H9 (cell line): ENCODE measurements at regions not wholly inside any gene's neighbourhood (a gene's known extent, or its start where the extent isn't known, plus 50 kb on each side); places are given as distances from the start of the nearest gene placed in this dataset.

Experiments
- DNase-seq: peaks from one replicate; pipeline ENCODE4 v3.0.0-alpha.2; 2017
- H2AFZ ChIP-seq: one replicate; pipeline ENCODE4 v1.6.1; 2013; ENCODE audit warnings: mild to moderate bottlenecking, low read length, control low read depth, moderate library complexity
- H2AK5ac ChIP-seq: 2 replicates; pipeline ENCODE4 v1.6.1; 2013; ENCODE audit warnings: low read length, control low read depth, mixed read lengths; ENCODE audit not compliant: insufficient read length
- H2BK120ac ChIP-seq: one replicate; pipeline ENCODE4 v1.6.1; 2013; ENCODE audit warnings: low read depth, mild to moderate bottlenecking, low read length, control low read depth, inconsistent platforms; ENCODE audit not compliant: poor library complexity, severe bottlenecking
- H2BK12ac ChIP-seq: 2 replicates; pipeline ENCODE4 v1.6.1; 2013; ENCODE audit warnings: low read length, control low read depth, mixed read lengths, low read depth; ENCODE audit not compliant: insufficient read length
- H2BK15ac ChIP-seq: 2 replicates; pipeline ENCODE4 v1.6.1; 2013; ENCODE audit warnings: low read depth, low read length, control low read depth
- H2BK20ac ChIP-seq: one replicate; pipeline ENCODE4 v1.6.1; 2013; ENCODE audit warnings: low read depth, mild to moderate bottlenecking, low read length, control low read depth, inconsistent platforms; ENCODE audit not compliant: poor library complexity, severe bottlenecking
- H2BK5ac ChIP-seq: 2 replicates; pipeline ENCODE4 v1.6.1; 2013; ENCODE audit warnings: low read length, control low read depth, mixed read lengths; ENCODE audit not compliant: insufficient read length
- H3K14ac ChIP-seq: 2 replicates; pipeline ENCODE4 v1.6.1; 2013; ENCODE audit warnings: low read length, control low read depth; ENCODE audit not compliant: insufficient read depth
- H3K18ac ChIP-seq: 2 replicates; pipeline ENCODE4 v1.6.1; 2013; ENCODE audit warnings: low read depth, mild to moderate bottlenecking, mixed read lengths, low read length, control low read depth; ENCODE audit not compliant: insufficient read length
- H3K23ac ChIP-seq: 2 replicates; pipeline ENCODE4 v1.6.1; 2013; ENCODE audit warnings: low read length, control low read depth, mixed read lengths, low read depth; ENCODE audit not compliant: insufficient read length
- H3K23me2 ChIP-seq: 2 replicates; pipeline ENCODE4 v1.6.1; 2013; ENCODE audit warnings: low read depth, mild to moderate bottlenecking, mixed read lengths, low read length, control low read depth; ENCODE audit not compliant: insufficient read length, poor library complexity, severe bottlenecking
- H3K27ac ChIP-seq: 2 replicates; pipeline ENCODE4 v1.5.1; 2013; ENCODE audit warnings: low read length, control low read depth, mixed read lengths, low read depth; ENCODE audit not compliant: insufficient read length
- H3K27me3 ChIP-seq: 2 replicates; pipeline ENCODE4 v1.6.1; 2013; ENCODE audit warnings: low read length, control low read depth, inconsistent platforms; ENCODE audit not compliant: insufficient read depth
- H3K4ac ChIP-seq: 2 replicates; pipeline ENCODE4 v1.6.1; 2013; ENCODE audit warnings: low read depth, mild to moderate bottlenecking, control low read depth, inconsistent platforms, low read length, moderate library complexity
- H3K4me1 ChIP-seq: 2 replicates; pipeline ENCODE4 v1.6.1; 2013; ENCODE audit warnings: low read length, control low read depth, inconsistent platforms; ENCODE audit not compliant: insufficient read depth
- H3K4me2 ChIP-seq: 2 replicates; pipeline ENCODE4 v1.6.1; 2013; ENCODE audit warnings: low read length, control low read depth, mixed read lengths; ENCODE audit not compliant: insufficient read length, insufficient read depth
- H3K56ac ChIP-seq: 2 replicates; pipeline ENCODE4 v1.6.1; 2013; ENCODE audit warnings: low read depth, mild to moderate bottlenecking, mixed read lengths, low read length, control low read depth; ENCODE audit not compliant: insufficient read length
- H3K79me1 ChIP-seq: 2 replicates; pipeline ENCODE4 v1.6.1; 2013; ENCODE audit warnings: low read depth, mild to moderate bottlenecking, moderate library complexity, low read length, control low read depth, inconsistent platforms; ENCODE audit not compliant: insufficient read depth, poor library complexity, severe bottlenecking
- H3K79me2 ChIP-seq: 2 replicates; pipeline ENCODE4 v1.6.1; 2013; ENCODE audit warnings: low read length, control low read depth, inconsistent platforms; ENCODE audit not compliant: insufficient read depth
- H3K9ac ChIP-seq: 2 replicates; pipeline ENCODE4 v1.6.1; 2013; ENCODE audit warnings: low read length, control low read depth, mixed read lengths; ENCODE audit not compliant: insufficient read length; ENCODE audit errors: extremely low read depth
- H3K9me3 ChIP-seq: one replicate; pipeline ENCODE4 v1.6.1; 2013; ENCODE audit warnings: low read depth, low read length, inconsistent platforms; ENCODE audit not compliant: control insufficient read depth
- H3T11ph ChIP-seq: one replicate; pipeline ENCODE4 v1.6.1; 2013; ENCODE audit warnings: mild to moderate bottlenecking, low read length, control low read depth, inconsistent platforms
- H4K20me1 ChIP-seq: one replicate; pipeline ENCODE4 v1.6.1; 2013; ENCODE audit not compliant: control insufficient read depth, insufficient read length, insufficient read depth
- H4K5ac ChIP-seq: 2 replicates; pipeline ENCODE4 v1.6.1; 2013; ENCODE audit warnings: low read depth, mild to moderate bottlenecking, mixed read lengths, low read length, control low read depth; ENCODE audit not compliant: insufficient read length
- H4K8ac ChIP-seq: replicated peaks from 2 replicates; pipeline ENCODE4 v1.6.1; 2013; ENCODE audit warnings: low read length, control low read depth, mixed read lengths, low read depth; ENCODE audit not compliant: insufficient read length
- H4K91ac ChIP-seq: 2 replicates; pipeline ENCODE4 v1.6.1; 2013; ENCODE audit warnings: low read depth, mild to moderate bottlenecking, moderate library complexity, mixed read lengths, low read length, control low read depth; ENCODE audit not compliant: insufficient read length
- H3K27ac Mint-ChIP-seq, 3 experiments: 2 replicates in 2 of 3; 3 replicates in 1 of 3; pipeline ENCODE4 v1.8.0; 2020 to 2021; ENCODE audit warnings: mixed read lengths in 3 of 3, mild to moderate bottlenecking in 1 of 3, moderate library complexity in 1 of 3
- H3K27me3 Mint-ChIP-seq: 2 replicates; pipeline ENCODE4 v1.8.0; 2021; ENCODE audit warnings: low read depth, mild to moderate bottlenecking, moderate library complexity, mixed read lengths
- H3K36me3 Mint-ChIP-seq, 3 experiments: 2 replicates in 2 of 3; 3 replicates in 1 of 3; pipeline ENCODE4 v1.8.0; 2020 to 2021; ENCODE audit warnings: low read depth in 3 of 3, mixed read lengths in 3 of 3; ENCODE audit not compliant: insufficient read depth in 1 of 3
- H3K4me1 Mint-ChIP-seq, 2 experiments: 2 replicates each; pipeline ENCODE4 v1.8.0; 2020; ENCODE audit warnings: mixed read lengths in 2 of 2
- H3K4me3 Mint-ChIP-seq, 2 experiments: 2 replicates in 1 of 2; 3 replicates in 1 of 2; pipeline ENCODE4 v1.8.0; 2020 to 2021; ENCODE audit warnings: mild to moderate bottlenecking in 2 of 2, mixed read lengths in 2 of 2, moderate library complexity in 1 of 2
- H3K9me3 Mint-ChIP-seq, 2 experiments: 2 replicates in 1 of 2; 3 replicates in 1 of 2; pipeline ENCODE4 v1.8.0; 2020; ENCODE audit warnings: mild to moderate bottlenecking in 2 of 2, mixed read lengths in 2 of 2, moderate library complexity in 1 of 2
- CTCF ChIP-seq: fragments of 200-600 bp; sonication (generic); conservative IDR thresholded peaks from 3 replicates; pipeline ENCODE4 v1.8.0; 2021; ENCODE audit warnings: antibody characterized with exemption, mild to moderate bottlenecking

- no peak overlapping the region for H3K56ac ChIP-seq
- H3K23me2 ChIP-seq = no peaks in the 10 kb centered on the region
- H2BK20ac ChIP-seq = no peak overlapping the region
- H3K18ac ChIP-seq = no peak overlapping the region
- DNase-seq = no peak
- Mint-ChIP-seq H3K27ac (no peak overlapping the region), H3K4me3 (no peak overlapping the region), H3K36me3 (0 out of 7 replicates have a peak, but pooled peaks cover 0 to 2% (median 0%) of the 10 kb centered on the region in 3 experiments), H3K9me3 (no peaks in the 10 kb centered on the region; a peak in 1 of 5 replicates), H3K27me3 (no peaks in the 10 kb centered on the region), H3K4me1 (peaks cover 2 to 4% of the 10 kb centered on the region in 2 experiments; a peak in 3 of 4 replicates)
- H3T11ph ChIP-seq = no peak overlapping the region
- no peak overlapping the region for H3K14ac ChIP-seq
- H3K4me2 ChIP-seq = no peak overlapping the region
- no peak overlapping the region for H3K27ac ChIP-seq
- H3K4ac ChIP-seq = no peak overlapping the region
- H2BK120ac ChIP-seq = no peak overlapping the region
- no peak for TF ChIP-seq CTCF
- no peak overlapping the region for H2BK5ac ChIP-seq
- no peak overlapping the region for H2BK12ac ChIP-seq
- no peak overlapping the region for H4K91ac ChIP-seq
- no peak overlapping the region for H3K9ac ChIP-seq
- H3K79me2 ChIP-seq = no peaks in the 10 kb centered on the region
- H2AK5ac ChIP-seq = no peak overlapping the region
- no peaks in the 10 kb centered on the region for H3K27me3 ChIP-seq
- H3K79me1 ChIP-seq = no peaks in the 10 kb centered on the region
- no peak overlapping the region for H3K23ac ChIP-seq
- H3K4me1 ChIP-seq = no peaks in the 10 kb centered on the region
- no peak overlapping the region for H4K5ac ChIP-seq
- H3K9me3 ChIP-seq = no peaks in the 10 kb centered on the region
- no peak overlapping the region for H4K8ac ChIP-seq
- no peaks in the 10 kb centered on the region for H4K20me1 ChIP-seq
- no peak overlapping the region for H2BK15ac ChIP-seq
- H2AFZ ChIP-seq = no peak overlapping the region
These were observed 510.9 kb downstream of the ANKRD7 start for GRCh38 chr7:118735441-118735840.
